K562 (cell line): ENCODE measurements at regions not wholly inside any gene's neighbourhood (a gene's known extent, or its start where the extent isn't known, plus 50 kb on each side); places are given as distances from the start of the nearest gene placed in this dataset.
A peak's percentile ranks its signal among the peaks of the same experiment; 100 is the strongest.

Source experiments
- ATAC-seq: fragments of 200-7000 bp; cut with Tn5 transposase; 3 replicates; pipeline ENCODE4 v1.9.1; 2020; ENCODE audit warnings: moderate library complexity
- BruUV-seq: library from RNA; stranded (reverse); fragments of 400-500 nt; replicated peaks from 2 replicates; lab custom pipeline; 2021; lab: Mats Ljungman, UMichigan
- CTCF ChIA-PET: fragments of 300-600 bp; formaldehyde crosslinking; extraction: SDS; loops from one replicate; lab custom pipeline; 2021; ENCODE audit warnings: low intra/inter-chr PET ratio; lab: Yijun Ruan, JAX
- POLR2A ChIA-PET: fragments of 300-600, 350-650 bp; sonication (Branson Sonifier 250); formaldehyde crosslinking; extraction: SDS; loops from one replicate; lab custom pipeline; 2021; ENCODE audit warnings: antibody characterized with exemption, inconsistent platforms; lab: Yijun Ruan, JAX
- DNase-seq, 4 experiments: peaks; one replicate each; pipeline versions ENCODE4 v3.0.0 to v3.0.0-alpha.2; 2011 to 2018; ENCODE audit warnings: low spot score in 3 of 4, mixed read lengths in 3 of 4; ENCODE audit errors: extremely low read depth in 1 of 4
- FAIRE-seq: peaks from 2 replicates; lab custom pipeline; 2011; peaks lifted over from hg19 to GRCh38; lab: Jason Lieb, UNC
- H2AFZ ChIP-seq: 2 replicates; pipeline ENCODE4 v1.6.0; 2011; ENCODE audit warnings: low read depth, low read length, control low read depth, inconsistent platforms
- H3K27ac ChIP-seq: fragments of 200-600 bp; 3 replicates; pipeline ENCODE4 v1.8.0; 2011; ENCODE audit warnings: low read depth, mild to moderate bottlenecking, control low read depth, inconsistent platforms, low read length, moderate library complexity, mixed read lengths; ENCODE audit errors: extremely low read depth
- H3K27me3 ChIP-seq, 2 experiments: fragments of 300-600 bp in 1 of 2; 2 replicates in 1 of 2; 3 replicates in 1 of 2; pipeline versions ENCODE4 v1.6.0 to v1.8.0; 2011; ENCODE audit warnings: inconsistent platforms in 2 of 2, low read length in 2 of 2, mild to moderate bottlenecking in 1 of 2, mixed read lengths in 1 of 2, moderate library complexity in 1 of 2; ENCODE audit not compliant: control insufficient read depth in 2 of 2, insufficient read depth in 2 of 2
- H3K36me3 ChIP-seq: fragments of 300-600 bp; 3 replicates; pipeline ENCODE4 v1.8.0; 2011; ENCODE audit warnings: mild to moderate bottlenecking, low read length, inconsistent platforms; ENCODE audit not compliant: control insufficient read depth, insufficient read depth
- H3K4me1 ChIP-seq, 2 experiments: fragments of 200-600 bp in 1 of 2; replicated peaks in 1 of 2; 2 replicates in 1 of 2; 3 replicates in 1 of 2; pipeline versions ENCODE4 v1.5.1 to v1.8.0; 2011; ENCODE audit warnings: inconsistent platforms in 2 of 2, low read length in 2 of 2, mild to moderate bottlenecking in 1 of 2, mixed read lengths in 1 of 2, moderate library complexity in 1 of 2; ENCODE audit not compliant: control insufficient read depth in 2 of 2, insufficient read depth in 2 of 2
- H3K4me2 ChIP-seq: 2 replicates; pipeline ENCODE4 v1.6.1; 2011; ENCODE audit warnings: low read length, control low read depth, inconsistent platforms, mixed read lengths; ENCODE audit not compliant: insufficient read depth
- H3K4me3 ChIP-seq: fragments of 200-600 bp; sonication (generic), shearing (Covaris generic); 2 replicates; pipeline ENCODE4 v1.5.1; 2016; ENCODE audit warnings: control low read depth, inconsistent platforms
- H3K79me2 ChIP-seq: fragments of 200-600 bp; 3 replicates; pipeline ENCODE4 v1.8.0; 2011; ENCODE audit warnings: low read length, inconsistent platforms; ENCODE audit not compliant: control insufficient read depth, insufficient read depth
- H3K9ac ChIP-seq, 2 experiments: 2 replicates each; pipeline versions ENCODE4 v1.6.0 to v1.6.1; 2011; ENCODE audit warnings: low read depth in 2 of 2, low read length in 2 of 2, control low read depth in 1 of 2, inconsistent platforms in 1 of 2, mild to moderate bottlenecking in 1 of 2, mixed read lengths in 1 of 2; ENCODE audit not compliant: insufficient read depth in 1 of 2
- H3K9me1 ChIP-seq: one replicate; pipeline ENCODE4 v1.6.0; 2011; ENCODE audit warnings: inconsistent platforms, mild to moderate bottlenecking, low read length, moderate library complexity; ENCODE audit not compliant: control insufficient read depth, insufficient read depth
- H3K9me3 ChIP-seq: replicated peaks from 2 replicates; pipeline ENCODE4 v1.5.1; 2011; ENCODE audit warnings: low read depth, low read length, inconsistent platforms; ENCODE audit not compliant: control insufficient read depth, insufficient read depth
- H4K20me1 ChIP-seq: replicated peaks from 2 replicates; pipeline ENCODE4 v1.6.1; 2011; ENCODE audit warnings: low read length, inconsistent platforms, mixed read lengths; ENCODE audit not compliant: control insufficient read depth, insufficient read depth
- ASH1L ChIP-seq: fragments of 450-650 bp; IDR thresholded peaks from 2 replicates; pipeline ENCODE4 v1.6.1; 2018; ENCODE audit warnings: borderline replicate concordance, mild to moderate bottlenecking, low read depth; ENCODE audit not compliant: partially characterized antibody
- E2F3 ChIP-seq: fragments of 250-450 bp; sonication (Bioruptor Pico); IDR thresholded peaks from 2 replicates; pipeline ENCODE4 v1.4.0; 2020; ENCODE audit warnings: mild to moderate bottlenecking
- GATAD2A ChIP-seq: fragments of 450-650 bp; IDR thresholded peaks from 2 replicates; pipeline ENCODE4 v1.6.1; 2017
- HNRNPH1 ChIP-seq: fragments of 200-400 bp; formaldehyde crosslinking; optimal IDR thresholded peaks from 2 replicates; pipeline ENCODE3; 2017; ENCODE audit warnings: low read depth, mild to moderate bottlenecking, low read length, moderate library complexity
- LARP7 ChIP-seq: fragments of 450-650 bp; IDR thresholded peaks from 2 replicates; pipeline ENCODE4 v1.6.1; 2016
- LCOR ChIP-seq: sonication (generic); formaldehyde crosslinking; IDR thresholded peaks from 2 replicates; pipeline ENCODE4 v1.8.0; 2022; ENCODE audit warnings: mild to moderate bottlenecking, missing genetic modification reagents
- MAFG ChIP-seq: fragments of 450-650 bp; conservative IDR thresholded peaks from 2 replicates; pipeline ENCODE4 v1.6.1; 2016; ENCODE audit warnings: missing genetic modification characterization, missing compliant biosample characterization
- NFE2 ChIP-seq: IDR thresholded peaks from 2 replicates; pipeline ENCODE4 v1.6.1; 2014; ENCODE audit warnings: antibody characterized with exemption, low read depth
- PHB ChIP-seq: fragments of 250-450 bp; sonication (Bioruptor Pico); IDR thresholded peaks from 2 replicates; pipeline ENCODE4 v1.5.0; 2021
- ZNF140 ChIP-seq: fragments of 250-450 bp; sonication (Bioruptor Pico); IDR thresholded peaks from 2 replicates; pipeline ENCODE4 v1.8.0; 2021; ENCODE audit warnings: moderate library complexity, mild to moderate bottlenecking, inconsistent platforms
- ZNF668 ChIP-seq: fragments of 250-450 bp; sonication (Bioruptor Pico); IDR thresholded peaks from 2 replicates; pipeline ENCODE4 v1.8.0; 2022; ENCODE audit warnings: mild to moderate bottlenecking, inconsistent platforms
- WGBS: fragments of 100-300 bp; shearing (Covaris generic); methylation state at CpG from one replicate; pipeline ENCODE4 v1.1.6; 2016; ENCODE audit warnings: low coverage, mixed read lengths; ENCODE audit not compliant: insufficient coverage; ENCODE audit errors: missing lambda C conversion rate; 5-methylcytosine and 5-hydroxymethylcytosine counted together
- in situ Hi-C: fragments of 300-500 bp; cut with MboI; formaldehyde crosslinking; loops from 4 replicates; pipeline ENCODE4 v1.15.0; 2018; ENCODE audit warnings: inconsistent platforms, mixed read lengths
- intact Hi-C: fragments of 100-400 bp; cut with micrococcal nuclease; formaldehyde crosslinking; loops from 2 replicates; pipeline ENCODE4 v1.14.2; 2022
- TF ChIP-seq, protein P1 (sequence below): fragments of 250-450 bp; sonication (Bioruptor Pico); IDR thresholded peaks from 2 replicates; pipeline ENCODE4 v1.5.0; 2021

DNA sequence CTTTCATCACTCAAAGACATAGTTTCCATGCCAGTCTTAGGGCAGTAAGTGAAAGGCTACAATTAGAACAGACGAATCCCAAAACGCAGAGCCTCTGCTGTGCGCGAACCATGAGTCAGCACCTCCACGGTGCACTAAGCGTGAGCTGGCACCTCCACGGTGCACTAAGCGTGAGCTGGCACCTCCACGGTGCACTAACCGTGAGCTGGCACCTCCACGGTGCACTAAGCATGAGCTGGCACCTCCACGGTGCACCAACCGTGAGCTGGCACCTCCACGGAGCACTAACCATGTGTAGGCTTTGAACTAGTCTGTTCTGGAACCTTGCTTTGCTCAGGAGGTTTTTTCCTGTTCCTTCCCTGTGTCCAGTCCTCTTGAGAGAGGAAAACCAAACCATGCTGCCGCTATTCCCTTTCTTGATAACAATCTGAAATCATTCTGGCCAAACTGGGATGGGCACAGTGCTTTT is 120.6 kb downstream of the IRS2 start:
- 0 out of 2 replicates have a peak, but pooled peaks cover 3% of the 10 kb centered on the region for H4K20me1 ChIP-seq
- ATAC-seq (no peak), FAIRE-seq (no peak), DNase-seq (no peak)
- CTCF ChIA-PET, result no interaction called here
- H3K4me2 ChIP-seq, result no peak overlapping the region
- H3K4me1 ChIP-seq, result peaks cover 0 to 3% of the 10 kb centered on the region in 2 experiments; a peak in 2 of 5 replicates
- 1% methylated on average over 15 of the region's 15 CpGs for WGBS
- H3K9ac ChIP-seq, result no peak overlapping the region
- H3K27ac ChIP-seq, result no peak overlapping the region
- peaks cover 3 to 28% of the 10 kb centered on the region in 2 experiments; a peak in 3 of 5 replicates for H3K27me3 ChIP-seq
- no peaks in the 10 kb centered on the region for H3K9me1 ChIP-seq
- in situ Hi-C loops (no loop called here), intact Hi-C loops (no loop called here)
- BruUV-seq, result no TSS peak
- no peak overlapping the region for H3K4me3 ChIP-seq
- no peaks in the 10 kb centered on the region for H3K9me3 ChIP-seq
- H2AFZ ChIP-seq, result no peak overlapping the region
- H3K36me3 ChIP-seq, result no peaks in the 10 kb centered on the region
- no peaks in the 10 kb centered on the region for H3K79me2 ChIP-seq
- POLR2A ChIA-PET, result interaction anchor here (0.6 to 0.8 kb wide), 2 partner anchors 10 to 14 kb away, joined by 3 to 4 read pairs; no protein-coding TSS in a partner anchor
- TF ChIP-seq, protein P1, sequence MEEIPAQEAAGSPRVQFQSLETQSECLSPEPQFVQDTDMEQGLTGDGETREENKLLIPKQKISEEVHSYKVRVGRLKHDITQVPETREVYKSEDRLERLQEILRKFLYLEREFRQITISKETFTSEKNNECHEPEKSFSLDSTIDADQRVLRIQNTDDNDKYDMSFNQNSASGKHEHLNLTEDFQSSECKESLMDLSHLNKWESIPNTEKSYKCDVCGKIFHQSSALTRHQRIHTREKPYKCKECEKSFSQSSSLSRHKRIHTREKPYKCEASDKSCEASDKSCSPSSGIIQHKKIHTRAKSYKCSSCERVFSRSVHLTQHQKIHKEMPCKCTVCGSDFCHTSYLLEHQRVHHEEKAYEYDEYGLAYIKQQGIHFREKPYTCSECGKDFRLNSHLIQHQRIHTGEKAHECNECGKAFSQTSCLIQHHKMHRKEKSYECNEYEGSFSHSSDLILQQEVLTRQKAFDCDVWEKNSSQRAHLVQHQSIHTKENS (CRISPR knock-in tag), result no peak
- TF ChIP-seq LCOR (CRISPR knock-in tag) (no peak), E2F3 (CRISPR knock-in tag) (no peak), ASH1L (no peak), ZNF140 (no peak), MAFG (tag) (peak; percentile 40; the same call in 1 of the 2 replicates), GATAD2A (no peak), NFE2 (peak; percentile 60), HNRNPH1 (no peak), LARP7 (no peak), ZNF668 (CRISPR knock-in tag) (no peak), PHB (CRISPR knock-in tag) (no peak)
